ENCODE measurements at regions not wholly inside any gene's neighbourhood (a gene's known extent, or its start where the extent isn't known, plus 50 kb on each side); places are given as distances from the start of the nearest gene placed in this dataset.
A peak's percentile ranks its signal among the peaks of the same experiment; 100 is the strongest.
"Not testable (repeated sequence)": the region's sequence is repeated elsewhere in the genome, so short reads cannot be mapped to it uniquely, and the experiment has no call there.

DNA sequence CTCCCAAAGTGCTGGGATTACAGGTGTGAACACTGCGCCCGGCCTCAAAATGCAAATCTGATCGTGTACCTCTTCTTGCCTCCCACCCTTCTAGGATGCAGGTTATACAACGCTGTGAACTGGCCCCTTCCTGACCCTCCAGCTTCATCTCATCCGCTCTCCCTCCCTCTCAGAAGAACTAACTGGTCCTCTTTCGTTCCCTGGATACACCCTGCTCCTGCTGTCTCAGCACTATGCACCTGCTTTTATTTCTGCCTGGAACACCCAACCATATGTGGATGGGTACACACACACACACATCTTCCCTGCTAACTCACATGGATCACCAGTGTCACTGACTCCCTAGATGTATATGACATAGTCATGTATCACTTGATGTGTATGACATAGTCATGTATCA lies 56.1 kb upstream of the VASH1 start:
- ATAC-seq = no peak
- Histone ChIP-seq H3K4me1 (peaks cover 0 to 4% (median 3%) of the 10 kb centered on the region in 9 donors), H3K27me3 (peaks cover 0 to 4% (median 0%) of the 10 kb centered on the region in 7 donors), H3K36me3 (peaks cover 0 to 6% (median 0%) of the 10 kb centered on the region in 9 donors), H3K27ac (no peak overlapping the region), H3K4me3 (no peak overlapping the region), H3K9me3 (no peaks in the 10 kb centered on the region)
- no peak for TF ChIP-seq CTCF (IDR thresholded peaks at IDR 0.05)
- WGBS, 2 donors = 95 to 98% methylated on average over 6 of the region's 6 CpGs
- intact Hi-C loops (cut with DNase I) = loop anchor here in 1 of 10 donors (10.0 kb wide), 1 partner anchor 370 kb away; no protein-coding TSS in a partner anchor
- DNase-seq = no peak

DNA sequence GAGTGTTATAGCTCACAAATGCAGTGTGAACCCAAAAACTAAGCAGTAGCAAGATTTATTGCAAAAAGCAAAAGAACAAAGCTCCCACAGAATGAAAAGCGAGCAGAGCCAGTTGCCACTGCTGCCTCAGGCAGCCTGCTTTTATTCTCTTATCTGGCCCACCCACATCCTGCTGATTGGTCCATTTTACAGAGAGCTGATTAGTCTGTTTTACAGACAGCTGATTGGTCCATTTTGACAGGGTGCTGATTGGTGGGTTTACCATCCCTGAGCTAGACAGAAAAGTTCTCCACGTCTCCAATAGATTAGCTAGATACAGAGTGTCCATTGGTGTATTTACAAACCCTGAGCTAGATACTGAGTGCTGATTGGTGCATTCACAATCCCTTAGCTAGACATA lies 55.1 kb upstream of the VASH1 start:
- H3K4me3 ChIP-seq, H3K4me1 ChIP-seq, H3K27me3 ChIP-seq, H3K27ac ChIP-seq, H3K9me3 ChIP-seq, H3K36me3 ChIP-seq, ATAC-seq, DNase-seq: not testable (repeated sequence)
- intact Hi-C loops (cut with DNase I) = loop anchor here in 1 of 10 donors (10.0 kb wide), 1 partner anchor 369 kb away; no protein-coding TSS in a partner anchor
- WGBS, 2 donors = 88 to 91% methylated on average over 2 of the region's 2 CpGs

DNA sequence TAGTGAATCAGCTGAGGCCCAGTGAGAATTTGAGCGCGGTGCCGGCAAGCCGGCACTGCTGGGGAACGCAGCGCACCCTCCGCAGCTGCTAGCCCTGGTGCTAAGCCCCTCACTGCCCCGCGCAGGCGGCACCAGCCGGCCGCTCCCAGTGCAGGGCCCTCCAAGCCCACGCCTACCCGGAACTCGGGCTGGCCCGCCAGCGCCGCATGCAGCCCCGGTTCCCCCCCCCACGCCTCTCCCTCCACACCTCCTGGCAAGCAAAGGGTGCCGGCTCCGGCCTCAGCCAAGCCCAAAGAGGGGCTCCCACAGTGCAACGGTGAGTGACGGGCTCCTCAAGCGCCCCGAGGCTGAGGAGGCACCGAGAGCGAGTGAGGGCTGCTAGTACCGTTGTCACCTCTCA lies 54.5 kb upstream of the VASH1 start:
- no peak for TF ChIP-seq CTCF (IDR thresholded peaks at IDR 0.05)
- peaks cover 0 to 8% (median 5%) of the 10 kb centered on the region in 9 donors for H3K4me1 ChIP-seq
- peaks cover 0 to 4% (median 0%) of the 10 kb centered on the region in 7 donors for H3K27me3 ChIP-seq
- no peaks in the 10 kb centered on the region for H3K9me3 ChIP-seq
- H3K4me3 ChIP-seq = no peak overlapping the region
- DNase-seq = no peak
- H3K27ac ChIP-seq = no peak overlapping the region
- 96% methylated on average over 29 of the region's 29 CpGs for WGBS, 2 donors
- intact Hi-C loops (cut with DNase I) = loop anchor here in 1 of 10 donors (10.0 kb wide), 1 partner anchor 368 kb away; no protein-coding TSS in a partner anchor
- peaks cover 0 to 6% (median 0%) of the 10 kb centered on the region in 9 donors for H3K36me3 ChIP-seq
- peak in 1 of 8 donors; percentile 29 for ATAC-seq

GRCh38 chr14:76708028-76708427 lies 53.2 kb upstream of the VASH1 start:
- Histone ChIP-seq H3K4me3 (no peak overlapping the region), H3K27ac (no peak overlapping the region), H3K36me3 (peaks cover 0 to 6% (median 0%) of the 10 kb centered on the region in 9 donors), H3K9me3 (no peaks in the 10 kb centered on the region), H3K4me1 (peaks cover 0 to 8% (median 5%) of the 10 kb centered on the region in 9 donors), H3K27me3 (peaks cover 0 to 4% (median 0%) of the 10 kb centered on the region in 7 donors)
- TF ChIP-seq CTCF (IDR thresholded peaks at IDR 0.05) = no peak
- ATAC-seq (no peak), DNase-seq (no peak)
- intact Hi-C loops (cut with DNase I) = loop anchor here in 1 of 10 donors (10.0 kb wide), 1 partner anchor 367 kb away; no protein-coding TSS in a partner anchor
- 87 to 89% methylated on average over 6 of the region's 6 CpGs for WGBS, 2 donors

GRCh38 chr14:76708771-76709170 lies 52.5 kb upstream of the VASH1 start:
- DNase-seq (no peak), ATAC-seq (no peak)
- Histone ChIP-seq H3K9me3 (no peaks in the 10 kb centered on the region), H3K27me3 (peaks cover 0 to 4% (median 0%) of the 10 kb centered on the region in 7 donors), H3K4me3 (no peak overlapping the region), H3K27ac (no peak overlapping the region), H3K36me3 (peaks cover 0 to 6% (median 0%) of the 10 kb centered on the region in 9 donors), H3K4me1 (peaks cover 0 to 11% (median 5%) of the 10 kb centered on the region in 9 donors)
- intact Hi-C loops (cut with DNase I) = loop anchor here in 1 of 10 donors (10.0 kb wide), 1 partner anchor 366 kb away; no protein-coding TSS in a partner anchor
- no peak for TF ChIP-seq CTCF (IDR thresholded peaks at IDR 0.05)
- WGBS, 2 donors = 90 to 94% methylated on average over 8 of the region's 8 CpGs
